Gastrocnemius medialis (tissue), 4 donors: ENCODE measurements at regions not wholly inside any gene's neighbourhood (a gene's known extent, or its start where the extent isn't known, plus 50 kb on each side); places are given as distances from the start of the nearest gene placed in this dataset.

Source experiments
- ATAC-seq, 2 donors: fragments of 150-250 bp; one replicate each; pipeline ENCODE4 v1.9.1; 2016
- DNase-seq, 2 donors: peaks; one replicate each; pipeline ENCODE4 v3.0.0-alpha.2; 2019
- H3K27ac ChIP-seq, 4 donors: fragments of 200-600 bp; sonication (generic); 1 replicate in 1 of 4; 2 replicates in 3 of 4; pipeline ENCODE4 v1.5.1; 2016 to 2018; ENCODE audit warnings: mild to moderate bottlenecking in 2 of 4, moderate library complexity in 1 of 4
- H3K27me3 ChIP-seq, 3 donors: fragments of 200-600 bp; sonication (generic) in 2 of 3; 1 replicate in 1 of 3; 2 replicates in 2 of 3; pipeline versions ENCODE4 v1.5.1 to v1.6.0; 2016 to 2019; ENCODE audit warnings: mild to moderate bottlenecking in 1 of 3, moderate library complexity in 1 of 3
- H3K36me3 ChIP-seq, 2 donors: fragments of 200-600 bp; sonication (generic) in 1 of 2; one replicate each; pipeline ENCODE4 v1.5.1; 2017 to 2018
- H3K4me1 ChIP-seq, 2 donors: fragments of 200-600 bp; sonication (generic) in 1 of 2; one replicate each; pipeline ENCODE4 v1.5.1; 2016 to 2017; ENCODE audit warnings: mild to moderate bottlenecking in 2 of 2
- H3K4me3 ChIP-seq, 4 donors: fragments of 200-600 bp; sonication (generic) in 3 of 4; 1 replicate in 1 of 4; 2 replicates in 3 of 4; pipeline ENCODE4 v1.5.1; 2016 to 2019; ENCODE audit warnings: mild to moderate bottlenecking in 2 of 4
- H3K9me3 ChIP-seq, 3 donors: fragments of 200-600 bp; sonication (generic) in 2 of 3; 1 replicate in 1 of 3; 2 replicates in 2 of 3; pipeline ENCODE4 v1.5.1; 2016 to 2019
- CTCF ChIP-seq, 5 experiments: fragments of 450-650 bp in 3 of 5; fragments of 200-600 bp in 2 of 5; sonication (generic) in 2 of 5; IDR thresholded peaks in 4 of 5; conservative IDR thresholded peaks in 1 of 5; 1 replicate in 4 of 5; 2 replicates in 1 of 5; pipeline ENCODE4 v1.5.1; 2016 to 2019; ENCODE audit warnings: antibody characterized with exemption in 5 of 5, mild to moderate bottlenecking in 3 of 5, moderate library complexity in 3 of 5
- POLR2A ChIP-seq, 2 donors: fragments of 450-650 bp; IDR thresholded peaks; one replicate each; pipeline ENCODE4 v1.6.1; 2017; ENCODE audit warnings: antibody characterized with exemption in 2 of 2, mild to moderate bottlenecking in 2 of 2, moderate library complexity in 2 of 2
- in situ Hi-C, 4 donors: fragments of 200-750 bp; cut with MboI; loops; one replicate each; pipeline versions ENCODE4 v1.15.0 to v1.8.0; 2017; ENCODE audit warnings: low sequenced_read_pairs in 4 of 4
- intact Hi-C: fragments of 100-400 bp; cut with DNase I; formaldehyde crosslinking; loops from one replicate; pipeline ENCODE4 v1.15.1; 2023; ENCODE audit warnings: low total_unique reads

DNA sequence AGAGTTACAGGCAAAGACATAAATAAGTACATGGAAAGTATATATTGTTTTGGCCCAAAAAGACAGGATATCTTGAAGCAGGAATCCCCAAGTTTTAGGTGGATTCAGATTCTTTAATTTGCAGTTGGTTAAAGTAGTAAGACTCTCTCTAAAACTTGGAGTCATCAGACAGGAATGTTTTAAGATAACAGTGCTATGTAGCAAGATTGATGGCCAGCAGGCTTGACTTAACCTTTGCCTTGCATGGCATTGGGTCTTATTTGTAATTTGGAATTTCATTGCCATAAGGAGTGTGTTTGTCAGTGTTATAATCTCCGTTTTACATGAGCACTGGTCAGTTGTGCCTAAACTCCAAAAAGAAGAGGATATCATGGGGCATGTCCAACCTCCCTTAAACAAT is 727.6 kb upstream of the CHRM3 start:
- ATAC-seq (no peak), DNase-seq (no peak)
- intact Hi-C loops (no loop called here), in situ Hi-C loops (no loop called here)
- no peaks in the 10 kb centered on the region for H3K36me3 ChIP-seq
- H3K27me3 ChIP-seq, result no peaks in the 10 kb centered on the region
- H3K27ac ChIP-seq, result no peak overlapping the region
- H3K4me3 ChIP-seq, result no peak overlapping the region
- no peaks in the 10 kb centered on the region for H3K9me3 ChIP-seq
- H3K4me1 ChIP-seq, result no peaks in the 10 kb centered on the region
- no peak for TF ChIP-seq POLR2A (IDR thresholded peaks at IDR 0.05)
- TF ChIP-seq CTCF (IDR thresholded peaks at IDR 0.05 in 4 of 5, conservative IDR thresholded peaks at IDR 0.05 in 1 of 5), result no peak

DNA sequence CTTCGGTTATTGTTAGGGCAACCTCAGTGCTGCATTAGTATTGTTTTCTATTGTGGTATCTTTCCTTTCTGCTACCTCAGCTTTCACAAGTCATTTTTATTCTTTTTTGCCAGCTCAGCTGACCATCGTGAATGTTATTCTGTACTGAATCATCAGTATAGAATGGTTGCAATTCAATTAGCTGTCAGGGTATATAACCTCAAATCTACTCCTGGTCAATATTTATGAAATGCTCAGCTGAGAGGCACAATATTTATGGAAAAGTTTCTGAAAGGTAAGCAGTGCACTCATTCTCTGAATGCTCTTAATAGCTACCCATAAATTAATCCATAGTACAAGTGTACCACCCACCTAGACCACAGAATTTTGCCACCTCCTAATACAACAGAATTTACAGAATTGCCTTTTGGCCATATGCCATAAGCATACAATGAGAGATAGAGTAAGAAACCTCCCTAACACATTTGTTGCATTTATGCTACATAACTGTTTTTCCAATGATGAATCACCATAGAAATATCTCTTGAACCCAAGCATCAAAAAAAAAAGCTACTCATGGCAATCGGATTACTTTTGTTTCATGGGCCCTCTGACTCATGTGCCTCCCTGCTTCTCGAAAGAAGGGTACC is 732.6 kb upstream of the CHRM3 start:
- ATAC-seq, result no peak
- in situ Hi-C loops, result no loop called here
- H3K36me3 ChIP-seq, result no peaks in the 10 kb centered on the region

GRCh38 chr1:238652346-238652968 is 733.9 kb upstream of the CHRM3 start:
- no peaks in the 10 kb centered on the region for H3K4me1 ChIP-seq
- no peaks in the 10 kb centered on the region for H3K36me3 ChIP-seq
- TF ChIP-seq POLR2A (IDR thresholded peaks at IDR 0.05), result no peak
- no peak for TF ChIP-seq CTCF (IDR thresholded peaks at IDR 0.05 in 4 of 5, conservative IDR thresholded peaks at IDR 0.05 in 1 of 5)
- DNase-seq, result no peak
- intact Hi-C loops, result no loop called here
- H3K9me3 ChIP-seq, result no peaks in the 10 kb centered on the region
- in situ Hi-C loops, result no loop called here
- no peak overlapping the region for H3K4me3 ChIP-seq
- H3K27me3 ChIP-seq, result no peaks in the 10 kb centered on the region
- no peak overlapping the region for H3K27ac ChIP-seq
- no peak for ATAC-seq

More for the DNA sequence above, 732.6 kb upstream of the CHRM3 start:
- Histone ChIP-seq H3K4me3 (no peak overlapping the region), H3K27ac (no peak overlapping the region), H3K4me1 (no peaks in the 10 kb centered on the region), H3K9me3 (no peaks in the 10 kb centered on the region), H3K27me3 (no peaks in the 10 kb centered on the region)
- DNase-seq, result no peak
- intact Hi-C loops, result no loop called here
- TF ChIP-seq CTCF (IDR thresholded peaks at IDR 0.05 in 4 of 5, conservative IDR thresholded peaks at IDR 0.05 in 1 of 5) (no peak), POLR2A (IDR thresholded peaks at IDR 0.05) (no peak)

- in situ Hi-C loops (no loop called here), intact Hi-C loops (no loop called here)
- no peaks in the 10 kb centered on the region for H3K4me1 ChIP-seq
- no peak overlapping the region for H3K27ac ChIP-seq
- no peak for TF ChIP-seq CTCF (IDR thresholded peaks at IDR 0.05 in 4 of 5, conservative IDR thresholded peaks at IDR 0.05 in 1 of 5)
- no peak for TF ChIP-seq POLR2A (IDR thresholded peaks at IDR 0.05)
- no peaks in the 10 kb centered on the region for H3K36me3 ChIP-seq
- H3K9me3 ChIP-seq, result no peaks in the 10 kb centered on the region
- no peak overlapping the region for H3K4me3 ChIP-seq
- no peak for ATAC-seq
- no peaks in the 10 kb centered on the region for H3K27me3 ChIP-seq
- DNase-seq, result no peak
These were observed 737.2 kb upstream of the CHRM3 start for GRCh38 chr1:238649200-238649599.
